LNCAP (cell line): ENCODE measurements at regions not wholly inside any gene's neighbourhood (a gene's known extent, or its start where the extent isn't known, plus 50 kb on each side); places are given as distances from the start of the nearest gene placed in this dataset.

Experiments used
- CTCF ChIP-seq: fragments of 450-650 bp; IDR thresholded peaks from 2 replicates; pipeline ENCODE4 v1.5.1; 2017; ENCODE audit warnings: mild to moderate bottlenecking

- TF ChIP-seq CTCF, result no peak
Measured at GRCh38 chr7:145753004-145753403, 363.6 kb upstream of the CNTNAP2 start.

- TF ChIP-seq CTCF, result no peak
Measured at GRCh38 chr7:145737617-145738016, 379.0 kb upstream of the CNTNAP2 start.

GRCh38 chr7:145735061-145735460 is 381.5 kb upstream of the CNTNAP2 start:
- TF ChIP-seq CTCF, result no peak

GRCh38 chr7:145732521-145732920 is 384.1 kb upstream of the CNTNAP2 start:
- no peak for TF ChIP-seq CTCF

GRCh38 chr7:145729691-145730090 is 386.9 kb upstream of the CNTNAP2 start:
- TF ChIP-seq CTCF, result no peak

DNA sequence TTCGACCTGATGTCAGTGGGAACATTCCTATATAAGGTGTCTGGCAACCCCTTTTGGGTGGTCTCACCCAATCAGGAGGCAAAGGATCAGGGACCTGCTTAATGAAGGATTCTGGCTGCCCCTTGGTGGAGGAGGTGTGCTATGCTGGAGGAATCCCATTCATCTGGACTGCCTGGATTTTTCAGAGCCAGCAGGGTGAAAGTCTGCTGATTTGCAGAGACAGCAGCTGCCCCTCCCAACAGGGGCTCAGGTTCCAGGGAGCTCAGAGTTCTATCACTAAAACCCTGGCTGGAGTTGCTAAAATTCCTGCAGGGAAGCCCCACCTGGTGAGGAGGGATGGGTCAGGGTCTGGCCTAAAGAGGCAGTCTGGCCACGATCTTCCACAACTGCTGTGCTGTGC is 398.5 kb upstream of the CNTNAP2 start:
- TF ChIP-seq CTCF, result no peak

GRCh38 chr7:145700488-145700887 is 416.1 kb upstream of the CNTNAP2 start:
- TF ChIP-seq CTCF, result no peak

GRCh38 chr7:145698526-145699262 is 417.9 kb upstream of the CNTNAP2 start:
- no peak for TF ChIP-seq CTCF
